ENCODE measurements at regions not wholly inside any gene's neighbourhood (a gene's known extent, or its start where the extent isn't known, plus 50 kb on each side); places are given as distances from the start of the nearest gene placed in this dataset.

GRCh38 chr4:168028970-168029597 is 63.3 kb upstream of the ANXA10 start:
- FAIRE-seq (no peak), DNase-seq (ENCODE audit: insufficient read length) (no peak)
- TF ChIP-seq POLR2A (IDR thresholded peaks at IDR 0.05; ENCODE audit: low read depth, low read length) (no peak), POLR2AphosphoS5 (IDR thresholded peaks at IDR 0.05; ENCODE audit: low read depth, low read length) (no peak), TAF1 (IDR thresholded peaks at IDR 0.05; ENCODE audit: borderline replicate concordance, low read depth, low read length) (no peak)

GRCh38 chr4:168037676-168038075 is 54.7 kb upstream of the ANXA10 start:
- TF ChIP-seq TAF1 (IDR thresholded peaks at IDR 0.05; ENCODE audit: borderline replicate concordance, low read depth, low read length) (no peak), POLR2A (IDR thresholded peaks at IDR 0.05; ENCODE audit: low read depth, low read length) (no peak), POLR2AphosphoS5 (IDR thresholded peaks at IDR 0.05; ENCODE audit: low read depth, low read length) (no peak)
- DNase-seq (ENCODE audit: insufficient read length) (no peak), FAIRE-seq (no peak)

- DNase-seq (ENCODE audit: insufficient read length) (no peak), FAIRE-seq (no peak)
- TF ChIP-seq TAF1 (IDR thresholded peaks at IDR 0.05; ENCODE audit: borderline replicate concordance, low read depth, low read length) (no peak), POLR2A (IDR thresholded peaks at IDR 0.05; ENCODE audit: low read depth, low read length) (no peak), POLR2AphosphoS5 (IDR thresholded peaks at IDR 0.05; ENCODE audit: low read depth, low read length) (no peak)
These were observed 52.7 kb upstream of the ANXA10 start for GRCh38 chr4:168039593-168039992.

Measured in GM12892 (cell line).